ENCODE measurements at regions not wholly inside any gene's neighbourhood (a gene's known extent, or its start where the extent isn't known, plus 50 kb on each side); places are given as distances from the start of the nearest gene placed in this dataset.
A peak's percentile ranks its signal among the peaks of the same experiment; 100 is the strongest.

GRCh38 chr3:104269771-104270170 is 1096.9 kb upstream of the ALCAM start:
- no peak for TF ChIP-seq SUZ12 (IDR thresholded peaks at IDR 0.05; ENCODE audit: extremely low read depth, insufficient read depth, insufficient read length)
- Histone ChIP-seq H3K4me3 (ENCODE audit: insufficient read length, low read depth) (no peak overlapping the region), H3K9me3 (ENCODE audit: insufficient read depth, low read length) (peaks cover 21% of the 10 kb centered on the region; the same call in 1 of the 2 replicates), H3K36me3 (ENCODE audit: insufficient read depth, insufficient read length, low read length) (no peaks in the 10 kb centered on the region), H3K4me1 (ENCODE audit: insufficient read depth, insufficient read length) (no peaks in the 10 kb centered on the region), H3K9ac (ENCODE audit: insufficient read length, low read depth) (no peak overlapping the region), H3K27me3 (ENCODE audit: insufficient read depth, insufficient read length) (no peaks in the 10 kb centered on the region)
- DNase-seq (ENCODE audit: low read depth, low spot score): no peak

- peak; percentile 8 for DNase-seq (ENCODE audit: low read depth, low spot score)
- Histone ChIP-seq H3K9ac (ENCODE audit: insufficient read length, low read depth) (no peak overlapping the region), H3K36me3 (ENCODE audit: insufficient read depth, insufficient read length, low read length) (no peaks in the 10 kb centered on the region), H3K4me3 (ENCODE audit: insufficient read length, low read depth) (no peak overlapping the region), H3K4me1 (ENCODE audit: insufficient read depth, insufficient read length) (no peaks in the 10 kb centered on the region), H3K9me3 (ENCODE audit: insufficient read depth, low read length) (peaks cover 52% of the 10 kb centered on the region), H3K27me3 (ENCODE audit: insufficient read depth, insufficient read length) (no peaks in the 10 kb centered on the region)
- TF ChIP-seq SUZ12 (IDR thresholded peaks at IDR 0.05; ENCODE audit: extremely low read depth, insufficient read depth, insufficient read length): no peak
- TF ChIP-seq YY1 (IDR thresholded peaks at IDR 0.05; ENCODE audit: insufficient read depth, insufficient read length): no peak
- TF ChIP-seq ZNF274 (IDR thresholded peaks at IDR 0.05; ENCODE audit: low read depth, low read length): no peak
Observed at GRCh38 chr3:104273046-104273649, 1093.6 kb upstream of the ALCAM start.

- TF ChIP-seq SUZ12 (IDR thresholded peaks at IDR 0.05; ENCODE audit: extremely low read depth, insufficient read depth, insufficient read length) (no peak), ZNF274 (IDR thresholded peaks at IDR 0.05; ENCODE audit: low read depth, low read length) (no peak), YY1 (IDR thresholded peaks at IDR 0.05; ENCODE audit: insufficient read depth, insufficient read length) (no peak)
- no peak for DNase-seq (ENCODE audit: low read depth, low spot score)
- H3K27me3 ChIP-seq (ENCODE audit: insufficient read depth, insufficient read length): no peaks in the 10 kb centered on the region
- no peak overlapping the region for H3K9ac ChIP-seq (ENCODE audit: insufficient read length, low read depth)
- H3K4me3 ChIP-seq (ENCODE audit: insufficient read length, low read depth): no peak overlapping the region
- H3K36me3 ChIP-seq (ENCODE audit: insufficient read depth, insufficient read length, low read length): no peaks in the 10 kb centered on the region
- no peaks in the 10 kb centered on the region for H3K4me1 ChIP-seq (ENCODE audit: insufficient read depth, insufficient read length)
- peaks cover 48% of the 10 kb centered on the region for H3K9me3 ChIP-seq (ENCODE audit: insufficient read depth, low read length)
Observed at GRCh38 chr3:104275199-104275598, 1091.5 kb upstream of the ALCAM start.

- Histone ChIP-seq H3K9me3 (ENCODE audit: insufficient read depth, low read length) (peaks cover 64% of the 10 kb centered on the region), H3K27me3 (ENCODE audit: insufficient read depth, insufficient read length) (no peaks in the 10 kb centered on the region), H3K4me1 (ENCODE audit: insufficient read depth, insufficient read length) (no peaks in the 10 kb centered on the region), H3K9ac (ENCODE audit: insufficient read length, low read depth) (no peak overlapping the region), H3K4me3 (ENCODE audit: insufficient read length, low read depth) (no peak overlapping the region), H3K36me3 (ENCODE audit: insufficient read depth, insufficient read length, low read length) (no peaks in the 10 kb centered on the region)
- TF ChIP-seq YY1 (IDR thresholded peaks at IDR 0.05; ENCODE audit: insufficient read depth, insufficient read length) (no peak), ZNF274 (IDR thresholded peaks at IDR 0.05; ENCODE audit: low read depth, low read length) (no peak), SUZ12 (IDR thresholded peaks at IDR 0.05; ENCODE audit: extremely low read depth, insufficient read depth, insufficient read length) (no peak)
- no peak for DNase-seq (ENCODE audit: low read depth, low spot score)
Observed at GRCh38 chr3:104279617-104280016, 1087.1 kb upstream of the ALCAM start.

GRCh38 chr3:104281713-104282112 is 1085.0 kb upstream of the ALCAM start:
- Histone ChIP-seq H3K36me3 (ENCODE audit: insufficient read depth, insufficient read length, low read length) (no peaks in the 10 kb centered on the region), H3K4me1 (ENCODE audit: insufficient read depth, insufficient read length) (no peaks in the 10 kb centered on the region), H3K9ac (ENCODE audit: insufficient read length, low read depth) (no peak overlapping the region), H3K9me3 (ENCODE audit: insufficient read depth, low read length) (peaks cover 47% of the 10 kb centered on the region; the same call in 1 of the 2 replicates), H3K27me3 (ENCODE audit: insufficient read depth, insufficient read length) (no peaks in the 10 kb centered on the region), H3K4me3 (ENCODE audit: insufficient read length, low read depth) (no peak overlapping the region)
- TF ChIP-seq SUZ12 (IDR thresholded peaks at IDR 0.05; ENCODE audit: extremely low read depth, insufficient read depth, insufficient read length) (no peak), ZNF274 (IDR thresholded peaks at IDR 0.05; ENCODE audit: low read depth, low read length) (no peak), YY1 (IDR thresholded peaks at IDR 0.05; ENCODE audit: insufficient read depth, insufficient read length) (no peak)
- DNase-seq (ENCODE audit: low read depth, low spot score): no peak

- TF ChIP-seq YY1 (IDR thresholded peaks at IDR 0.05; ENCODE audit: insufficient read depth, insufficient read length) (no peak), ZNF274 (IDR thresholded peaks at IDR 0.05; ENCODE audit: low read depth, low read length) (no peak), SUZ12 (IDR thresholded peaks at IDR 0.05; ENCODE audit: extremely low read depth, insufficient read depth, insufficient read length) (no peak)
Observed at GRCh38 chr3:104286645-104287044, 1080.1 kb upstream of the ALCAM start.

GRCh38 chr3:104291437-104291851 is 1075.3 kb upstream of the ALCAM start:
- H3K4me3 ChIP-seq (ENCODE audit: insufficient read length, low read depth): no peak overlapping the region
- TF ChIP-seq SUZ12 (IDR thresholded peaks at IDR 0.05; ENCODE audit: extremely low read depth, insufficient read depth, insufficient read length) (no peak), YY1 (IDR thresholded peaks at IDR 0.05; ENCODE audit: insufficient read depth, insufficient read length) (no peak), ZNF274 (IDR thresholded peaks at IDR 0.05; ENCODE audit: low read depth, low read length) (no peak)
- no peak overlapping the region for H3K9ac ChIP-seq (ENCODE audit: insufficient read length, low read depth)

More at GRCh38 chr3:104286645-104287044, 1080.1 kb upstream of the ALCAM start:
- H3K4me1 ChIP-seq (ENCODE audit: insufficient read depth, insufficient read length): no peaks in the 10 kb centered on the region
- H3K9ac ChIP-seq (ENCODE audit: insufficient read length, low read depth): no peak overlapping the region
- H3K36me3 ChIP-seq (ENCODE audit: insufficient read depth, insufficient read length, low read length): no peaks in the 10 kb centered on the region
- no peaks in the 10 kb centered on the region for H3K27me3 ChIP-seq (ENCODE audit: insufficient read depth, insufficient read length)
- DNase-seq (ENCODE audit: low read depth, low spot score): no peak
- H3K9me3 ChIP-seq (ENCODE audit: insufficient read depth, low read length): peaks cover 21% of the 10 kb centered on the region; the same call in 1 of the 2 replicates
- no peak overlapping the region for H3K4me3 ChIP-seq (ENCODE audit: insufficient read length, low read depth)

More at GRCh38 chr3:104291437-104291851, 1075.3 kb upstream of the ALCAM start:
- H3K27me3 ChIP-seq (ENCODE audit: insufficient read depth, insufficient read length): no peaks in the 10 kb centered on the region
- no peaks in the 10 kb centered on the region for H3K4me1 ChIP-seq (ENCODE audit: insufficient read depth, insufficient read length)
- DNase-seq (ENCODE audit: low read depth, low spot score): no peak
- H3K36me3 ChIP-seq (ENCODE audit: insufficient read depth, insufficient read length, low read length): no peaks in the 10 kb centered on the region
- H3K9me3 ChIP-seq (ENCODE audit: insufficient read depth, low read length): peaks cover 11% of the 10 kb centered on the region; the same call in 1 of the 2 replicates
